Anterior cingulate cortex (tissue), 58 donors: ENCODE measurements at regions not wholly inside any gene's neighbourhood (a gene's known extent, or its start where the extent isn't known, plus 50 kb on each side); places are given as distances from the start of the nearest gene placed in this dataset.

Experiments used
- DNase-seq, 58 donors: peaks; one replicate each; lab custom pipeline; 2025; lab: John Stamatoyannopoulos, UW

DNA sequence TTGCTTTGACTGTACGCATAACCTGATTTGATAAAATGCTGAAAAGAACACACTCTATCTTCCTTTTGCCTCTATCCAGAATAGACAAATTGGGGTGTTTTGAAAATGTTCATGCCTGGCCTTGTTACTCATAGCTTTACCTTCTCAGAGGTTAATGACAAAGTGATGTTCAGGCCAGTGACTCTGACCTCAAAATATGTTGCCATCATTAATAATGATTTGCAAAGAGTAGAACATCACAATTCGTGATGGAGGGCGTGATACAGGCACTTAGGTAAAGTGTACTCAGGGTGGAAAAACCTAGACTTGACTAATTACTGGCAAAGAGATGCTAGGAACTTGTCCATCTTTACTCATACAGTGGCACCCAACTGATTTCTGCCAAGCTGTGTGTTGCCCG is 656.6 kb upstream of the SOX9 start:
- DNase-seq = no peak

DNA sequence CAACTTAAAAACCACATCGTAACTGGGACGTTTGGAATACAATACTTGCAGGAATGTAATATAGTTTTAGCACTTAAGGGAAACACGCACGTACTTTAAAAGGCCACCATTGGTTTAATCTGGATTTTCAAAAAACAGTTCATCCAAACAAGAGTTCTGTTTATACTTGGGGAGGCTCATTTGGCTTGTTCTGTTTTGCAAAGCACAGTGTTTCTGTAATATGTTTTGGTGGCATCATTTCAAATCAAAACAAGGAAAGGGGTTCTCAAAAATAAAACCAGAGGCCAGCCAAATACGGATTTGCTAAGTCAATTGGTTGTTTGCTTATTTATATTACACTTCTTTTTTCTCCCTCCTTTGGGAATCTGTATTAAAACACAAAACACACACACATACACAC is 656.1 kb upstream of the SOX9 start:
- DNase-seq = no peak

DNA sequence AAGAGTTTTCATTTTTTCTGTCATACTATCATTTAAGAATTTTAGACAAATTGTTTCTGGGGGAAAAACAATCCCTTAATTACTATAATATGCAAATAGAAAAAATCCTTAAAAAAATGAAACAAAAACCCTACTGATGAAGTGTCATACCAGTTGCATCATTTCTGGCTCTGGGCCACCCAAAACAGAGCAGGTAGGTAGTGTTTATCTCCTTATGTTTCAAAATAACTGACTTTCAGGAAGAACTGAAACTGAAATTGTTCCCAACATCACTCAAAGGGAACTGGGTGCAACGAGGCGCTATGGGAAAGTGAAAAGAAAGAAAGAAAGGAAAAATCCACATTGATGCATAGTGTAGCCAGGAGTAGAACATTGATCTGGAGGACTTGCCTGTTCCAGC is 653.1 kb upstream of the SOX9 start:
- no peak for DNase-seq

DNA sequence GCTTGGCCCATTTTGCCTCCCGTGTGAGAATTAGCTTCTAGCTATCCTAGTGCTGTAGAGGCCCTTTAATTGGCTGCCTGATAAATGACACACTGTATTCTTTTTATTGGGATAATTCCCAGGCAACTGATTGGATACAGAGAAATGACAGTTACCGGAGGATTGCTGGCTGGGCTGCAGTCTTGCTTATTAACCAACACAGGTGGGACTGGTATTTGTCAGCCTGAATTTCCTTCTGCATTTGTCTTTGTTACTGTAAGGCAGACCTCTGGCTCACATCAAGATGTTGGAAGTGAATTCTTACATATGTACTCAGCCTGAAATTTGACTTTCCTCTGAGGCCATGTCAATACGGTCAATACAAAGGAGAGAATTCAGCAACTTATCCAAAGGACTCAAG is 650.8 kb upstream of the SOX9 start:
- DNase-seq = no peak

DNA sequence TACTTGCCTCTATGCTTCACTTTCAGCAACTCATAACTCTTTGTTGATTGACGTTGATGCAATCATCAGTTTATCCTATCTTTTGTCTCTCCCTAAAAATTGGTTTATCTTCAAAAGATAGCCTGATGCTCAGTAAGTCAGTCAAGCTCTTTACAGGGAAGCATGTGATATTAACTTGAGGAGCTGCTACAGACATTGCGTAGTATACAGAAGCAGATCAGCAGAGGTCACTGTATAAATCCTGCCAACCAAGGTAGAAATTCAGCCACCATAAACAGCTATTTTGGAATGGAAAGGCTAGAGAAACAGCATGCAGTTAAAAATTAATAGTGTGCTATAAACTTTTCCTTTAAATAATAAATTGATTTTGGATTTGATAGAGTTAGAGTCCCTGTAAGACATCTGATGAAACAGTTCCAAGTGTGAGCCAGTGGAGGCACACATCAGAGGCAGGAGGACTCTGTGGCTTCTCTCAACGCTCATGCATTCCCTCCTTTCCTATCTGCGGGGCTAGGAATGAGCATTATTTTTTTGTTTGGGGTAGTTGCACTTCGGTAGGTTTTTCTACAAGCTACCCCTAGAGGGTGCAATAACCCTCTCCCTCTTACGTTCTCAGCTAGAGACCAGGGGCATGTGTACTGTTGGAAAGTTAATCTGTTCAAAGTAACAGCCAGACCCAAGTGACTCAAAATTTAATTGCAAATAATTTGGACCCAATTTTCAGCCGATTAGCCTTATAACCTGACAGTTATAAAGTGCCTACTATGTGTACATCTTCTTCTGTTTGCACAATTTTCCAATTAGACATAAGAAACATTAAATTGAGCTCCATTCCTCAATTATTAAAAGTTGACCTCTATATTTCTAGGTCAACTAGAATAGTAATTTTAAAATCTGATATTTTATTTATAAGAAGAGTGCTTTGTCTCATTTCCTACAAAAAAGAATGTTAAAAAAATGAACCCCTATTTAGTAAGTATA is 647.7 kb upstream of the SOX9 start:
- DNase-seq = peak in 8 of 58 donors; percentile 0 to 37 (median 3)

- DNase-seq = no peak
Measured at GRCh38 chr17:71477356-71477755, 643.5 kb upstream of the SOX9 start.

DNA sequence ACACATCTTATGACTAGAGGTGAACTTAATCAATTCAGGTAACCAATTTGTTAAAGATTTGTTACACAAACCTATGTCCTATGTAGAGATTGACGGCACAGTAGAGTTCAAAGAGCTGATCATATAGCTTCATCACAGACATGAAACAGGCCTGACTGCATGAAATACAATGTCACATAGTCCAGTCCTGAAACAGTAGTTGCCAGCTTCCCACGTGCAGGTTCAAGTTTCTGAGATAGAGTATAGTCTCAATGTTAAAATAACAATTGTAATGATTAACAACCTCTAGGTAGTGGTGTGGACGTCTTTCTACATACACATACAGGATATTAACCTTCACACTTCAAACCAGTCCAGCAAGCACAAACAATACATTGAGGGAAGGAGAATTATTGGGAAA is 640.7 kb upstream of the SOX9 start:
- DNase-seq = no peak

- no peak for DNase-seq
Measured at GRCh38 chr17:71482625-71483024, 638.2 kb upstream of the SOX9 start.

DNA sequence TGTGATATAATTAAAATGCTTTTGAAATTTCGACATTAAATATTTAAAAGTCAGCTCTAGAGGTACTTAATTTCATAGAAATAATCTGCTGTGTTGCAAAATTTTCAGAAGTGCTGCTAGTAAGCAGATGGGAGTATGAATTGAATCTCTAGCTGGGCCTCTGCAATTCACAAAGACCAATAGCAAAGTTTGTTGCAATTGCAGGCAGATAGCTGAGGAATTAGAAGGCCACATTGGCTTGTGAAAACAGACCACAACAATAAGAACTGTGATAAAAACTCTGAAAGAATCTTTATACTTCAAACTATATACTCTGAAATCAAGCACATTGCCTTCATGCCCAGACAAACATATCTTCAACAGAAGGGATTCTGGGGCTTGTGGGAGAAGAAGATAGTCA is 636.3 kb upstream of the SOX9 start:
- no peak for DNase-seq

- DNase-seq = no peak
Measured at GRCh38 chr17:71485426-71485825, 635.4 kb upstream of the SOX9 start.

DNA sequence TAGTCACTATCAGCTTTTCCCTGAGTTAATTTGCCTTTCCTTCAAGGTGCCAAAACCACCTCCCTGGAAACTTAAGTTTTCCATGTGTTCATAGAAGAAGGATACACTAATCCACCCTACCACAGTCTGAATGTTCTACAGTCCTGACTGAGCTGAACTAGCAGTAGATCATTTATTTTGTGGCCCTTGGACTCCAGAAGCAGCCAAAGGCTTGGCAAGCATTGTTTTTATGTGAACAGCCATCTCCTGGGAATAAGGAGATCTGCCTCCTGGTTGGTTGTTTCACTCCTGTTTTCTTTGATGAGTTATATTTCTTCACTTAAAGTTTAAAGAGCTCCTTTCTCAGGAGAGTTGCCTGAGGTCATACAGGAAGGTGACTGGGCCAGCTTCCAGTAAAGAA is 634.6 kb upstream of the SOX9 start:
- DNase-seq = no peak

DNA sequence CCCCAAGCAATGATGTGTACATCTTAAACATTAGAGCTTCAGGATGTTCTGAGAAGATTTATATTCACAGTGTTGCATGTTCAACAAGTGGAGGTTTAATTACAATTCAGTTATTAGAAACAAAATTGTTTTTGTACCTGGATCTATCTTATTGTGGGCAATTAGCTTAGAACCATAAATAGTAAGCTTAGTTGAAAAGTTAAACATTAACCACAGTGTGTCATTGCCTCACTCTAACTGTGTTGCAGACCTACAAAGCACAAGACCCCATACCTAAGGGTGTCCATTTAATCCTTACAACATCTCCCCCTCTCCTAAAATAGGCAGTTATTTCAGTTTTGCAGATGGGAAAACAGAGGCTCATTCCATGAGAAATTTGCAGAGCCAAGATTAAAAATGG is 632.0 kb upstream of the SOX9 start:
- no peak for DNase-seq

- no peak for DNase-seq
Measured at GRCh38 chr17:71494062-71494855, 626.6 kb upstream of the SOX9 start.

DNA sequence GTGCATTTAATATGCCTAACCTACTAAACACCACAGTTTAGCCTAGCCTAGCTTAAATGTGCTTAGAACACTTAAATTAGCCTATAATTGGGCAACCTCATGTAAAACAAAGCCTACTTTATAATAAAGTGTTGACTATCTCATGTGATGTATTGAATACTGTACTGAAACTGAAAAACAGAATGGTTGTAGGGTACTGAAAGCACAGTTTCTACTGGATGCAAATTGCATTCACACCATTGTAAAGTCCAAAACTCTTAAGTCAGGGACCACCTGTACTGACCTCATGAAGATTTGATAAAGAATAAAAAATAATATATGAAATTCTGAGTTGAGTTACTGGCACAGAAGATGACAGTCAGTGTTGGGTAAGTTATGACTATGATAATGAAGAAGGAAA is 625.4 kb upstream of the SOX9 start:
- no peak for DNase-seq

DNA sequence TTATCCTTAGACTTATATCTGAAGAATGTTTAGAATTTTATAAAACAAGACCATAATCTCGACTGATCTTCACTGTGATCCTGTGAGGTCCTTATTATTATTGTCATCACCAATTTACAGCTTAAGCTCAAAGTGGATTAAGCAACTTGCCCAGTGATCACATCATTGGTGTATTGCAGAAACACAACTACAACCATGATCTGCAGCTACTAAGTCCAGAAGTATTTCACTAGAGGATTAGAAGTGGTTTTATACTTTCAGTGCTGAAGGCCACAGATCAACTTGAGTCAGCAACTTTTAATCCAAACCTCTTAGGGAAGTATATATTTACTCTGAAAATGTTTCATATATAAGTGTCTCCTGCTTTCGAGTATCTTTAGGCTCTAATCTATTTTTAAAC is 624.3 kb upstream of the SOX9 start:
- no peak for DNase-seq

DNA sequence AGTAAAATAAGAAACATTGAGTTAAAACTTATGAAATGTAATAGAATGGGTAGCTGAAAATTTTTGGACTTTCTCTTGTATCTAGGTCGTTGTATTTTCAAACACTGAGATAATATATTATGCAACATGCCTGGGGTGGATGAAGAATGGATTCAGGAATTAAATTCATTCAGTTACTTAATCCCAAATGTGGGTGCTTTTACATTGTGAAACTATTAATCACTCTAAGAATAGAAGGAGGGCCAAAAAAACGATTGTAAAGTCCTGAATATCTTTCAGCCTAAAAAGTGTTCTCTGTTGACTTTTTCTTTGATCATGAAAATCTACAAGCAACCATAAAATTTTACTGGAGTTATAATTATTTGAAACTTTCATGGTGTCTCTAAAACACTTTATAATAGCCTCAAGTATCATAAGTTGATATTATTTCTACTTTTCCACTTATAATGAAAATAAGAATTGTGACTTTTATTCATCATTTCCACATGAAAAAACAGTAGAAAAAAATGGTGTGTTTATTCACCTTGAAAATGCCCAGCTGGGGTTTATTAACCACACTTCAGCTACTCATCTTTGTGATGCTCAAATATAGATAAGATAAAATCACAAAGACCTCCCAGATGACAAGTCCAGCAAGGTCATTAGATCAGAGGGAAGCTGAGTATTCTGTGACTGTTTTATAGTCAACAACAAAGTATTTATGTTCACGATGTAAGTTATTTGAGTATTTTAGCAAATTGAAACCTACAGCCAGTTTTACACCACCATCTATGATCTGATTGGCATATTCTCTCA is 619.9 kb upstream of the SOX9 start:
- DNase-seq = no peak

GRCh38 chr17:71501711-71502110 is 619.1 kb upstream of the SOX9 start:
- no peak for DNase-seq

- DNase-seq = no peak
Measured at GRCh38 chr17:71502443-71502842, 618.4 kb upstream of the SOX9 start.

DNA sequence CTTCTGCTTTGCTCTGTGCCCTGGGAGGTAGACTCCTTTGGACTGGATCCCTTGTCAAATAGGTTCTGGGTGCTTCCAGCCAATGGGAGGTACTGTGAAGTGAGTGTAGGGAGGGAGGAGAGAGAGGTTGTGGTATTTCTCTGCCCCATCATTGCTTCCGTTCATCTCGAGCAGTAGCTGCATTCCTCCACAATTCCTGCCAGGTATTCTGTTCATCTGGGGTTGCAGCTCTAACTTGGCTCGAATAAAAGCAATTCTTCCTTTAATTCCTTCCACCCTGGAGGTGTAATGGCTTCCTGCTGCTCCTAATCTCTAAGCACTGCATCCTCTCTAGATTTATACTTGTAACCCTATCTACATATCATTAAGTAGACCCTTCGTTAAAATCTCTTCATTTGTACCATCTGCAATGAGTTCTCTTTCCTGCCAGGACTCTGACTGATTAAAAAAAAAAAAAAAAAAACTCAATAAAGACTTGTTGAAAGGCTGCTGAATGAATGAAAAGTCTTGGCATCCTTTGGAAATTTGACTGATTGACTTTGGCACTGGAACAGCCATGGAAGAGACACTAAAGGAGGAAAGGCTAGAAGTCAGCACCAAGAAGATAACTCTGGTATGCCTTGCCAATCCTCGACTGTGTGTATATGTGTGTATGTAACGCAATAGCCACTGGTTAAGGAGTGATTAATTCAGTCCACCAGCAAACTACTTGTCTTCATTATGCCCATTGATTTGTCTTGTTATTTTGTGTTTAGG is 616.9 kb upstream of the SOX9 start:
- DNase-seq = no peak

- no peak for DNase-seq
Measured at GRCh38 chr17:71505200-71505599, 615.6 kb upstream of the SOX9 start.
